Liver (tissue), 3 donors: ENCODE measurements at regions not wholly inside any gene's neighbourhood (a gene's known extent, or its start where the extent isn't known, plus 50 kb on each side); places are given as distances from the start of the nearest gene placed in this dataset.

ENCODE experiments used
- EGR1 ChIP-seq, 2 donors: IDR thresholded peaks; 2 replicates each; pipeline ENCODE4 v1.6.1; 2016 to 2018; ENCODE audit warnings: antibody characterized with exemption in 2 of 2, low read depth in 2 of 2
- RAD21 ChIP-seq, 2 donors: IDR thresholded peaks; 2 replicates each; pipeline ENCODE4 v1.6.1; 2016; ENCODE audit warnings: antibody characterized with exemption in 2 of 2, mild to moderate bottlenecking in 2 of 2
- RXRA ChIP-seq, 2 donors: IDR thresholded peaks; 2 replicates each; pipeline ENCODE4 v1.6.1; 2017 to 2018; ENCODE audit warnings: antibody characterized with exemption in 2 of 2, mild to moderate bottlenecking in 1 of 2
- TAF1 ChIP-seq: conservative IDR thresholded peaks from 2 replicates; pipeline ENCODE4 v1.6.1; 2016; ENCODE audit warnings: antibody characterized with exemption, mild to moderate bottlenecking
- YY1 ChIP-seq: IDR thresholded peaks from 2 replicates; pipeline ENCODE4 v1.6.1; 2016; ENCODE audit warnings: antibody characterized with exemption, mild to moderate bottlenecking
- TF ChIP-seq, protein P1 (sequence below): fragments of 150-350 bp; IDR thresholded peaks from 2 replicates; pipeline ENCODE4 v1.5.1; 2017; ENCODE audit warnings: improper control_type of control experiment, low read depth, low read length; ENCODE audit not compliant: missing input control
- TF ChIP-seq, protein P2 (sequence below): IDR thresholded peaks from 2 replicates; pipeline ENCODE4 v1.6.1; 2016; ENCODE audit warnings: antibody characterized with exemption
- TF ChIP-seq, protein P3 (sequence below): IDR thresholded peaks from 2 replicates; pipeline ENCODE4 v1.6.1; 2016; ENCODE audit warnings: antibody characterized with exemption, mild to moderate bottlenecking
- donor health status: healthy.
- donor health status: healthy.

DNA sequence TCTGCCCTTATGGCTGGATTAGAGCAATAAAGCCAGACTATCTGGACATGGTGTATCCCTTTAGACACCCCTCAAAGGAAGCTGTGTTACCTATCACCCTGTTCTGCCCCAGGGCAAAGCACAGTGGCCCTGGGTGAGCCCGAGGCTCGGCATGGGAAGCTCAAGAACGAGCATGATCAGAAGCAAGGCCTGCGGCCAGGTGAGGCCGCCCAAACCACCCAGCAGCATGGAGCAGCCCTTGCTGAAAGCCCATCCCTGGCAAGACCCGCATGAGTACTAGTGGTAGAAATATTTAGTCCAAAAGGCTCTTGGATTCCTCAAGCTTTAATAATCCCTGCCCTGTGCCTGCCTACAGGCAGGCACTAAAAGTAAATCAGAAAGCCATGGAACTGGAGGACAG is 261.1 kb downstream of the MEX3B start:
- TF ChIP-seq, protein P1, sequence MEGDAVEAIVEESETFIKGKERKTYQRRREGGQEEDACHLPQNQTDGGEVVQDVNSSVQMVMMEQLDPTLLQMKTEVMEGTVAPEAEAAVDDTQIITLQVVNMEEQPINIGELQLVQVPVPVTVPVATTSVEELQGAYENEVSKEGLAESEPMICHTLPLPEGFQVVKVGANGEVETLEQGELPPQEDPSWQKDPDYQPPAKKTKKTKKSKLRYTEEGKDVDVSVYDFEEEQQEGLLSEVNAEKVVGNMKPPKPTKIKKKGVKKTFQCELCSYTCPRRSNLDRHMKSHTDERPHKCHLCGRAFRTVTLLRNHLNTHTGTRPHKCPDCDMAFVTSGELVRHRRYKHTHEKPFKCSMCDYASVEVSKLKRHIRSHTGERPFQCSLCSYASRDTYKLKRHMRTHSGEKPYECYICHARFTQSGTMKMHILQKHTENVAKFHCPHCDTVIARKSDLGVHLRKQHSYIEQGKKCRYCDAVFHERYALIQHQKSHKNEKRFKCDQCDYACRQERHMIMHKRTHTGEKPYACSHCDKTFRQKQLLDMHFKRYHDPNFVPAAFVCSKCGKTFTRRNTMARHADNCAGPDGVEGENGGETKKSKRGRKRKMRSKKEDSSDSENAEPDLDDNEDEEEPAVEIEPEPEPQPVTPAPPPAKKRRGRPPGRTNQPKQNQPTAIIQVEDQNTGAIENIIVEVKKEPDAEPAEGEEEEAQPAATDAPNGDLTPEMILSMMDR: no peak
- TF ChIP-seq, protein P2, sequence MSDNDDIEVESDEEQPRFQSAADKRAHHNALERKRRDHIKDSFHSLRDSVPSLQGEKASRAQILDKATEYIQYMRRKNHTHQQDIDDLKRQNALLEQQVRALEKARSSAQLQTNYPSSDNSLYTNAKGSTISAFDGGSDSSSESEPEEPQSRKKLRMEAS: no peak
- TF ChIP-seq RAD21 (IDR thresholded peaks at IDR 0.05) (no peak), RXRA (IDR thresholded peaks at IDR 0.05) (no peak), EGR1 (IDR thresholded peaks at IDR 0.05; ENCODE audit: low read depth in 2 of 2) (no peak), TAF1 (no peak), YY1 (no peak)
- TF ChIP-seq, protein P3, sequence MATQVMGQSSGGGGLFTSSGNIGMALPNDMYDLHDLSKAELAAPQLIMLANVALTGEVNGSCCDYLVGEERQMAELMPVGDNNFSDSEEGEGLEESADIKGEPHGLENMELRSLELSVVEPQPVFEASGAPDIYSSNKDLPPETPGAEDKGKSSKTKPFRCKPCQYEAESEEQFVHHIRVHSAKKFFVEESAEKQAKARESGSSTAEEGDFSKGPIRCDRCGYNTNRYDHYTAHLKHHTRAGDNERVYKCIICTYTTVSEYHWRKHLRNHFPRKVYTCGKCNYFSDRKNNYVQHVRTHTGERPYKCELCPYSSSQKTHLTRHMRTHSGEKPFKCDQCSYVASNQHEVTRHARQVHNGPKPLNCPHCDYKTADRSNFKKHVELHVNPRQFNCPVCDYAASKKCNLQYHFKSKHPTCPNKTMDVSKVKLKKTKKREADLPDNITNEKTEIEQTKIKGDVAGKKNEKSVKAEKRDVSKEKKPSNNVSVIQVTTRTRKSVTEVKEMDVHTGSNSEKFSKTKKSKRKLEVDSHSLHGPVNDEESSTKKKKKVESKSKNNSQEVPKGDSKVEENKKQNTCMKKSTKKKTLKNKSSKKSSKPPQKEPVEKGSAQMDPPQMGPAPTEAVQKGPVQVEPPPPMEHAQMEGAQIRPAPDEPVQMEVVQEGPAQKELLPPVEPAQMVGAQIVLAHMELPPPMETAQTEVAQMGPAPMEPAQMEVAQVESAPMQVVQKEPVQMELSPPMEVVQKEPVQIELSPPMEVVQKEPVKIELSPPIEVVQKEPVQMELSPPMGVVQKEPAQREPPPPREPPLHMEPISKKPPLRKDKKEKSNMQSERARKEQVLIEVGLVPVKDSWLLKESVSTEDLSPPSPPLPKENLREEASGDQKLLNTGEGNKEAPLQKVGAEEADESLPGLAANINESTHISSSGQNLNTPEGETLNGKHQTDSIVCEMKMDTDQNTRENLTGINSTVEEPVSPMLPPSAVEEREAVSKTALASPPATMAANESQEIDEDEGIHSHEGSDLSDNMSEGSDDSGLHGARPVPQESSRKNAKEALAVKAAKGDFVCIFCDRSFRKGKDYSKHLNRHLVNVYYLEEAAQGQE: no peak
